HG03354 (cell line): ENCODE measurements at regions not wholly inside any gene's neighbourhood (a gene's known extent, or its start where the extent isn't known, plus 50 kb on each side); places are given as distances from the start of the nearest gene placed in this dataset.
A peak's percentile ranks its signal among the peaks of the same experiment; 100 is the strongest.

Experiments
- ATAC-seq: cut with Tn5 transposase; IDR thresholded peaks from one replicate; pipeline ENCODE4 v1.9.1; 2021; ENCODE audit warnings: mild to moderate bottlenecking; ENCODE audit not compliant: unreplicated experiment, poor library complexity, severe bottlenecking

- ATAC-seq = no peak
These were observed 52.1 kb upstream of the EIF3M start for GRCh38 chr11:32531528-32531927.

DNA sequence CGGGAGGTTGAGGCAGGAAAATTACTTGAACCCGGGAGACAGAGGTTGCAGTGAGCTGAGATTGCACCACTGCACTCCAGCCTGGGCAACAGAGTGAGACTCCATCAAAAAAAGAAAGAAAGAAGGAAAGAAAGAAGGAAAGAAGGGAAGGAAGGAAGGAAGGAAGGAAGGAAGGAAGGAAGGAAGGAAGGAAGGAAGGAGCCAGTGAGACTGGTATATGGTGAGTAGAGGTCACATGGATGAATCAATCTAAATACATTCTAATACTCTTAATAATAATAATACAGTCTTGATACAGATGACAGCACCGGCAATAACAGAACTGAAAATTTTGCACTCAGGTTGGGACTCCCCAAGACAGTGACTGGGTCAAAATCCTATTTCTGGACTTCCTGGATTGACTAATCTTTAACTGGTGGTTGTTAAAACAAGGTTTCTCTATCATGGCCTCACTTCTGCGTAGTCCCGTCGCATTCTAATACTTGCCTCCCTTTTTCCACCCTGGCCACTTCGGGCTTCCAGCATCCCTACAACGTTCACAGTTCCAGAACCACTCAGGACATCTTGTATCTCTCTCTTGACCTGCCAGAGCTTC is 53.5 kb upstream of the EIF3M start:
- peak; percentile 98 for ATAC-seq

GRCh38 chr11:32527261-32528175 is 56.1 kb upstream of the EIF3M start:
- no peak for ATAC-seq

- ATAC-seq = no peak
These were observed 56.9 kb upstream of the EIF3M start for GRCh38 chr11:32526760-32527159.

GRCh38 chr11:32511926-32512325 is 71.7 kb upstream of the EIF3M start:
- ATAC-seq = no peak

- no peak for ATAC-seq
These were observed 73.6 kb upstream of the EIF3M start for GRCh38 chr11:32510039-32510438.

GRCh38 chr11:32508780-32509179 is 73.4 kb upstream of the WT1 start:
- no peak for ATAC-seq

GRCh38 chr11:32500001-32500400 is 64.7 kb upstream of the WT1 start:
- no peak for ATAC-seq

- no peak for ATAC-seq
These were observed 62.6 kb upstream of the WT1 start for GRCh38 chr11:32497951-32498350.

- ATAC-seq = no peak
These were observed 59.3 kb upstream of the WT1 start for GRCh38 chr11:32494629-32495028.

DNA sequence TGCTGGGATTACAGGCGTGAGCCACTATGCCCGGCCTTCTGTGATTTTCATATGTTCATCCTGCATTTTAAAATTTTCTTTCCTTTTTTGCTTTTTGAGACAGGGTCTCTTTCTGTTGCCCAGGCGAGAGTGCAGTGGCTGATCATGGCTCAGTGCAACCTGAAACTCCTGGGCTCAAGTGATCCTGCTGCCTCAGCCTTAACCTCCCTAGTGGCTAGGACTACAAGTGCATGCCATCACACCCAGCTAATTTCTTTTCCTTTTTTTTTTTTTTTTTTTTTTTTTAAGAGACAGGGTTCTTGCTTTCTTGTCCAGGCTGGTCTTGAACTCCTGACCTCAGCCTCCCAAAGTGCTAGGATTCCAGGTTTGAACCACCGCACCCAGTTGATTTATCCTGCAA is 54.1 kb upstream of the WT1 start:
- no peak for ATAC-seq

DNA sequence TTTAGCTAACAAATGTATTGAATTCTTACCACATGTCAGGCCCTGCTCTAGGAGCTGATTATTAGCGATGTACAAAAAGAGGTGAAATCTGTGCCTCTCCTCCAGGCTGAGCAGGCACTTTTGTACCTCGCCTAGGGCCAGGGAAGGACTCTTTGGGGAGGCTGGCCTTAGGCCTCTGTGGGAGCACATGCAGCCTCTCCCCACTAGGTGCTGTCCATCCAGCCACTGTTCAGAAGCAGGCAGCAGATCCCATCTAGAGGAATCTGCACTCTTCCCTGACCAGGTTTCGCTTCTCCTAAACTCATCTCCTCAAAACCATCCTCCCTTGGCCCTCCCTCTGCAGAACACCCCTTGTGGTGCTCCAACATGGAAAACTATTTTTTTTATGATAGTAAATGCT is 51.9 kb upstream of the WT1 start:
- ATAC-seq = peak; percentile 60

- ATAC-seq = peak; percentile 53
These were observed 50.4 kb upstream of the WT1 start for GRCh38 chr11:32485733-32486132.
